ENCODE measurements at regions not wholly inside any gene's neighbourhood (a gene's known extent, or its start where the extent isn't known, plus 50 kb on each side); places are given as distances from the start of the nearest gene placed in this dataset.

GRCh38 chr20:40738976-40739375 is 49.9 kb upstream of the MAFB start:
- no peak for TF ChIP-seq CTCF (IDR thresholded peaks at IDR 0.05)
- ATAC-seq (ENCODE audit: poor library complexity), result no peak
- Mint-ChIP-seq H3K27ac (no peak overlapping the region), H3K4me1 (ENCODE audit: low read depth) (no peaks in the 10 kb centered on the region), H3K4me3 (no peak overlapping the region), H3K36me3 (ENCODE audit: low read depth) (no peaks in the 10 kb centered on the region), H3K27me3 (peaks cover 18% of the 10 kb centered on the region), H3K9me3 (no peaks in the 10 kb centered on the region)
- peaks cover 6% of the 10 kb centered on the region for H3K4me1 ChIP-seq (ENCODE audit: insufficient read depth, low read length)
- H3K9me3 ChIP-seq (ENCODE audit: control insufficient read depth in 1 of 2, insufficient read depth in 1 of 2, low read length in 2 of 2), result no peaks in the 10 kb centered on the region
- H3K4me3 ChIP-seq (ENCODE audit: low read length), result no peak overlapping the region
- ChIA-PET POLR2A (no interaction called here), CTCF (no interaction called here)
- no peak for DNase-seq
- no peaks in the 10 kb centered on the region for H3K36me3 ChIP-seq (ENCODE audit: insufficient read depth, low read length)
- H3K27ac ChIP-seq (ENCODE audit: low read depth in 1 of 2, low read length in 2 of 2), result no peak overlapping the region
- H3K27me3 ChIP-seq (ENCODE audit: control insufficient read depth in 1 of 2, insufficient read depth in 2 of 2, low read length in 2 of 2), result no peaks in the 10 kb centered on the region
- intact Hi-C loops (cut with DNase I, micrococcal nuclease), result no loop called here

DNA sequence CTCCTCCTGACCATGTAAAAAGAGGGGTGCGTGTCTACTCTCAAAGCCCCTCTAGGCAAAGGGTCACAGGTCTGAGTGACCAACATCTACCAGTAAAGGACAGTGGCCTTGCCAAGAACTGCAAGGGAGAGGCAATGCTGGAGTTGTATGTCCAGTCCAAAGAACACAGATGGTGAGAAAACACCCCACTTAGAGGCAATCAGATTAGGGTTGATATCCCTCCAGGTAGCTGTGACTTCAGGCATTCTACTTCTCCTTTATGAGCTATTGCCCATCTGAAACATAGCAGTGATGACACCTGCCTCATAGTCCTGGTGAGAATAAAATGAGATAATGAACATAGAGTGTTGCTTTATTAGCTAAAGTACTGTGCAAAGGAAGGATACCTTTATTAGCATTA is 50.8 kb upstream of the MAFB start:
- H3K9me3 Mint-ChIP-seq, result no peaks in the 10 kb centered on the region
- ChIA-PET CTCF (interaction anchor here (0.7 kb wide), 2 partner anchors 14 to 223 kb away, joined by 3 read pairs; no protein-coding TSS in a partner anchor), POLR2A (no interaction called here)
- no peak for TF ChIP-seq CTCF (IDR thresholded peaks at IDR 0.05)
- H3K36me3 ChIP-seq (ENCODE audit: insufficient read depth, low read length), result no peaks in the 10 kb centered on the region
- no peak overlapping the region for H3K4me3 ChIP-seq (ENCODE audit: low read length)
- H3K4me3 Mint-ChIP-seq, result no peak overlapping the region
- no peak overlapping the region for H3K27ac Mint-ChIP-seq
- H3K4me1 ChIP-seq (ENCODE audit: insufficient read depth, low read length), result peaks cover 6% of the 10 kb centered on the region
- H3K27me3 ChIP-seq (ENCODE audit: control insufficient read depth in 1 of 2, insufficient read depth in 2 of 2, low read length in 2 of 2), result no peaks in the 10 kb centered on the region
- no peaks in the 10 kb centered on the region for H3K9me3 ChIP-seq (ENCODE audit: control insufficient read depth in 1 of 2, insufficient read depth in 1 of 2, low read length in 2 of 2)
- H3K36me3 Mint-ChIP-seq (ENCODE audit: low read depth), result no peaks in the 10 kb centered on the region
- intact Hi-C loops (cut with DNase I, micrococcal nuclease), result loop anchor here (2.0 to 5.0 kb wide), 2 partner anchors 222 to 223 kb away; no protein-coding TSS in a partner anchor
- peaks cover 16% of the 10 kb centered on the region for H3K27me3 Mint-ChIP-seq
- no peak for DNase-seq
- ATAC-seq (ENCODE audit: poor library complexity), result no peak
- no peaks in the 10 kb centered on the region for H3K4me1 Mint-ChIP-seq (ENCODE audit: low read depth)
- no peak overlapping the region for H3K27ac ChIP-seq (ENCODE audit: low read depth in 1 of 2, low read length in 2 of 2)

GRCh38 chr20:40741507-40742106 is 52.6 kb upstream of the MAFB start:
- Histone ChIP-seq H3K4me3 (ENCODE audit: low read length) (no peak overlapping the region), H3K9me3 (ENCODE audit: control insufficient read depth in 1 of 2, insufficient read depth in 1 of 2, low read length in 2 of 2) (no peaks in the 10 kb centered on the region), H3K4me1 (ENCODE audit: insufficient read depth, low read length) (peaks cover 6% of the 10 kb centered on the region), H3K36me3 (ENCODE audit: insufficient read depth, low read length) (no peaks in the 10 kb centered on the region), H3K27me3 (ENCODE audit: control insufficient read depth in 1 of 2, insufficient read depth in 2 of 2, low read length in 2 of 2) (no peaks in the 10 kb centered on the region), H3K27ac (ENCODE audit: low read depth in 1 of 2, low read length in 2 of 2) (no peak overlapping the region)
- intact Hi-C loops (cut with DNase I, micrococcal nuclease), result loop anchor here (2.0 to 5.0 kb wide), 2 partner anchors 221 kb away; no protein-coding TSS in a partner anchor
- Mint-ChIP-seq H3K9me3 (no peaks in the 10 kb centered on the region), H3K4me3 (no peak overlapping the region), H3K27ac (no peak overlapping the region), H3K27me3 (peaks cover 6% of the 10 kb centered on the region), H3K36me3 (ENCODE audit: low read depth) (no peaks in the 10 kb centered on the region), H3K4me1 (ENCODE audit: low read depth) (no peaks in the 10 kb centered on the region)
- DNase-seq (peak in 7 of 14 experiments; percentile 2 to 60 (median 30)), ATAC-seq (ENCODE audit: poor library complexity) (no peak)
- CTCF ChIA-PET, result no interaction called here
- peak; percentile 11 for TF ChIP-seq CTCF (IDR thresholded peaks at IDR 0.05)
- POLR2A ChIA-PET, result no interaction called here

Measured in CD4-positive, alpha-beta T cell (primary cell).